ENCODE measurements at regions not wholly inside any gene's neighbourhood (a gene's known extent, or its start where the extent isn't known, plus 50 kb on each side); places are given as distances from the start of the nearest gene placed in this dataset.

DNA sequence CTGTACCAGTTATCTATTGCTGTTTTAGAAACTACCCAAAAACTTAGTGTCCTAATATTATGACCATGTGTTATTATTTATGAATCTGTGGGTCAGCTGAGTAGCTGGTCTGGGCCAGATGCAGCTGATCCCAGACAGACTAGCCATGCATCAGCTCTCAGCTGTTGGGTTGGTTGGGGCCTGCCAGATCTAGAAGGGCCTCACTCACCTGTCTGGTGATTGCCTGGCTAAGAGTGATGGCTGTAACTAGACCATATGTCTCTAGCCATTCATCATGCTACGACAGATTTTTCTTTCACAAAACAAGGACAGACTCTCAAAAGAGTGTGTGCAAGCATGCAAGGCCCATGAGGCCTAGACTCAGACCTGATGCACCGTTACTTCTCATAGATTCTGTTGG is 403.2 kb downstream of the SAMD5 start:
- Histone ChIP-seq H3K27ac (replicated peaks) (no peak overlapping the region), H3K27me3 (ENCODE audit: insufficient read depth, poor library complexity, severe bottlenecking) (no peaks in the 10 kb centered on the region), H3K4me3 (replicated peaks; ENCODE audit: insufficient read depth, low read length) (no peak overlapping the region)
- no peak for DNase-seq (ENCODE audit: low read depth in 1 of 2, low spot score in 1 of 2)
- TF ChIP-seq SPI1 (IDR thresholded peaks at IDR 0.05; ENCODE audit: borderline replicate concordance, low read depth) (no peak), GABPA (IDR thresholded peaks at IDR 0.05; ENCODE audit: low read depth) (no peak), POLR2AphosphoS5 (IDR thresholded peaks at IDR 0.05; ENCODE audit: low read depth) (no peak)
- TF ChIP-seq, protein P1, sequence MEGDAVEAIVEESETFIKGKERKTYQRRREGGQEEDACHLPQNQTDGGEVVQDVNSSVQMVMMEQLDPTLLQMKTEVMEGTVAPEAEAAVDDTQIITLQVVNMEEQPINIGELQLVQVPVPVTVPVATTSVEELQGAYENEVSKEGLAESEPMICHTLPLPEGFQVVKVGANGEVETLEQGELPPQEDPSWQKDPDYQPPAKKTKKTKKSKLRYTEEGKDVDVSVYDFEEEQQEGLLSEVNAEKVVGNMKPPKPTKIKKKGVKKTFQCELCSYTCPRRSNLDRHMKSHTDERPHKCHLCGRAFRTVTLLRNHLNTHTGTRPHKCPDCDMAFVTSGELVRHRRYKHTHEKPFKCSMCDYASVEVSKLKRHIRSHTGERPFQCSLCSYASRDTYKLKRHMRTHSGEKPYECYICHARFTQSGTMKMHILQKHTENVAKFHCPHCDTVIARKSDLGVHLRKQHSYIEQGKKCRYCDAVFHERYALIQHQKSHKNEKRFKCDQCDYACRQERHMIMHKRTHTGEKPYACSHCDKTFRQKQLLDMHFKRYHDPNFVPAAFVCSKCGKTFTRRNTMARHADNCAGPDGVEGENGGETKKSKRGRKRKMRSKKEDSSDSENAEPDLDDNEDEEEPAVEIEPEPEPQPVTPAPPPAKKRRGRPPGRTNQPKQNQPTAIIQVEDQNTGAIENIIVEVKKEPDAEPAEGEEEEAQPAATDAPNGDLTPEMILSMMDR (IDR thresholded peaks at IDR 0.05; ENCODE audit: insufficient read depth, low read length) = no peak
- TF ChIP-seq, protein P2, sequence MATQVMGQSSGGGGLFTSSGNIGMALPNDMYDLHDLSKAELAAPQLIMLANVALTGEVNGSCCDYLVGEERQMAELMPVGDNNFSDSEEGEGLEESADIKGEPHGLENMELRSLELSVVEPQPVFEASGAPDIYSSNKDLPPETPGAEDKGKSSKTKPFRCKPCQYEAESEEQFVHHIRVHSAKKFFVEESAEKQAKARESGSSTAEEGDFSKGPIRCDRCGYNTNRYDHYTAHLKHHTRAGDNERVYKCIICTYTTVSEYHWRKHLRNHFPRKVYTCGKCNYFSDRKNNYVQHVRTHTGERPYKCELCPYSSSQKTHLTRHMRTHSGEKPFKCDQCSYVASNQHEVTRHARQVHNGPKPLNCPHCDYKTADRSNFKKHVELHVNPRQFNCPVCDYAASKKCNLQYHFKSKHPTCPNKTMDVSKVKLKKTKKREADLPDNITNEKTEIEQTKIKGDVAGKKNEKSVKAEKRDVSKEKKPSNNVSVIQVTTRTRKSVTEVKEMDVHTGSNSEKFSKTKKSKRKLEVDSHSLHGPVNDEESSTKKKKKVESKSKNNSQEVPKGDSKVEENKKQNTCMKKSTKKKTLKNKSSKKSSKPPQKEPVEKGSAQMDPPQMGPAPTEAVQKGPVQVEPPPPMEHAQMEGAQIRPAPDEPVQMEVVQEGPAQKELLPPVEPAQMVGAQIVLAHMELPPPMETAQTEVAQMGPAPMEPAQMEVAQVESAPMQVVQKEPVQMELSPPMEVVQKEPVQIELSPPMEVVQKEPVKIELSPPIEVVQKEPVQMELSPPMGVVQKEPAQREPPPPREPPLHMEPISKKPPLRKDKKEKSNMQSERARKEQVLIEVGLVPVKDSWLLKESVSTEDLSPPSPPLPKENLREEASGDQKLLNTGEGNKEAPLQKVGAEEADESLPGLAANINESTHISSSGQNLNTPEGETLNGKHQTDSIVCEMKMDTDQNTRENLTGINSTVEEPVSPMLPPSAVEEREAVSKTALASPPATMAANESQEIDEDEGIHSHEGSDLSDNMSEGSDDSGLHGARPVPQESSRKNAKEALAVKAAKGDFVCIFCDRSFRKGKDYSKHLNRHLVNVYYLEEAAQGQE (IDR thresholded peaks at IDR 0.05; ENCODE audit: insufficient replicate concordance, low read depth) = no peak

DNA sequence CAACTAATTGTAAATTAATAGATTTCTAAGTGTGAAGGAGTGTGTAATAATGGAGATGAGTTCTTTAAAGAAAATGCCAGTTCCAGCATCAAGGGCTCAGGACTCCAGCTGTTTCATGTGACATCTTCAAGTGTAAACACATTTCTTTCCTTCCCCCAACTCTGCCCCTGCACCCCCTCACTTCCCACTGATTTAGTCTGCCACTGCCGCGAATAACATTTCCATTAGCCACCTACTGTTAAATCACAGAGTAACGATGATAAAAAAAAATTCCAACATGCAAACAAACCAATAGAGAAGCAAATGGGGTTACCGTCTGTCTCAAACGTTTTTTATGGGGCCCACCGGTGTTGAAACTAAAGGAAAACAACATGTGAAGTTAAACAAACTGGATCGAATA is 414.3 kb downstream of the SAMD5 start:
- no peak for DNase-seq (ENCODE audit: low read depth in 1 of 2, low spot score in 1 of 2)
- Histone ChIP-seq H3K27me3 (ENCODE audit: insufficient read depth, poor library complexity, severe bottlenecking) (no peaks in the 10 kb centered on the region), H3K4me3 (replicated peaks; ENCODE audit: insufficient read depth, low read length) (no peak overlapping the region), H3K27ac (replicated peaks) (no peak overlapping the region)
- TF ChIP-seq POLR2AphosphoS5 (IDR thresholded peaks at IDR 0.05; ENCODE audit: low read depth) (no peak), GABPA (IDR thresholded peaks at IDR 0.05; ENCODE audit: low read depth) (no peak), SPI1 (IDR thresholded peaks at IDR 0.05; ENCODE audit: borderline replicate concordance, low read depth) (no peak)
- TF ChIP-seq, protein P1 (IDR thresholded peaks at IDR 0.05; ENCODE audit: insufficient read depth, low read length) = no peak
- TF ChIP-seq, protein P2 (IDR thresholded peaks at IDR 0.05; ENCODE audit: insufficient replicate concordance, low read depth) = no peak

DNA sequence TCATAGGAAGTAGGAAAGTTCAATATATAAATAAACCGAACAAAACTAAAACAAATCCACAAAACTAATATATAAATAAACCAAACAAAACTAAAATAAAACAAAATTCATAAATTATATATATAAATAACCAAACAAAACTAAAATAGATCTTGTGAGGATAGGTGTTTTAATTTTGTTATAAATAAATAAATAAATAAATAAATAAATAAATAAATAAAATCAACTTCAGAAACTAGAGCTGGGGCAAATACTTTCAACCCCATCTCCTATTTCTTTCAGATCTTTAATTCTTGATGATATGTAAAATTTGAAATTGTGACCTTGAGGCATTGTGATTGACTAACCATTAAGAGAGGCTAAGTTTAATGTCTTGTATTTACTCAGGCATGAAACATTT is 416.1 kb downstream of the SAMD5 start:
- TF ChIP-seq POLR2AphosphoS5 (IDR thresholded peaks at IDR 0.05; ENCODE audit: low read depth) (no peak), SPI1 (IDR thresholded peaks at IDR 0.05; ENCODE audit: borderline replicate concordance, low read depth) (no peak), GABPA (IDR thresholded peaks at IDR 0.05; ENCODE audit: low read depth) (no peak)
- TF ChIP-seq, protein P1 (IDR thresholded peaks at IDR 0.05; ENCODE audit: insufficient read depth, low read length) = no peak
- TF ChIP-seq, protein P2 (IDR thresholded peaks at IDR 0.05; ENCODE audit: insufficient replicate concordance, low read depth) = no peak
- H3K4me3 ChIP-seq (replicated peaks; ENCODE audit: insufficient read depth, low read length) = no peak overlapping the region
- H3K27ac ChIP-seq (replicated peaks) = no peak overlapping the region
- no peak for DNase-seq (ENCODE audit: low read depth in 1 of 2, low spot score in 1 of 2)
- H3K27me3 ChIP-seq (ENCODE audit: insufficient read depth, poor library complexity, severe bottlenecking) = no peaks in the 10 kb centered on the region

Measured in HL-60 (cell line).